ENCODE measurements at regions not wholly inside any gene's neighbourhood (a gene's known extent, or its start where the extent isn't known, plus 50 kb on each side); places are given as distances from the start of the nearest gene placed in this dataset.

DNA sequence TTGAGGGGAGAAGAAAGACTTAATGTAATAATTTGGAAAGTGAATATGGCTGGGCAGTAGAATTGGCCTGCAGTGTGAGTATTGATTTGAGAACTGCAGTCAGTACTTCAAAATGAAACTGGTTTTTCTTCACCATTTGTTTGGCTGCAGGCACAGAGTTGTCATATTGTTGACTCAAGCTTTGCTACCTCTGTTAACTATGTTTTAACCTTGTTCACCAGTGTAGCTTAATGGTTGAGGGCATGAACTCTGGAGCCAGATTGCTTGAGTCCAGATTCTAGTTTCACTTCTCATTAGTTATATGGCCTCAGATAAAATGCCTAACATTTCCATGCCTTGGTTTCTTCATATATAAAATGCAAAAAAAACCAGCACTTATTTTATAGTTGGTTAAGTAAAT is 64.1 kb downstream of the CFAP44 start:
- TF ChIP-seq EZH2 (IDR thresholded peaks at IDR 0.05; ENCODE audit: insufficient read depth, poor library complexity, severe bottlenecking) (no peak), EZH2phosphoT487 (IDR thresholded peaks at IDR 0.05; ENCODE audit: insufficient read depth, low read depth) (no peak)

Data from GM23248 (cell line).